ELR (cell line): ENCODE measurements at regions not wholly inside any gene's neighbourhood (a gene's known extent, or its start where the extent isn't known, plus 50 kb on each side); places are given as distances from the start of the nearest gene placed in this dataset.
"Not testable (repeated sequence)": the region's sequence is repeated elsewhere in the genome, so short reads cannot be mapped to it uniquely, and the experiment has no call there.

Source experiments
- DNase-seq: peaks from one replicate; pipeline ENCODE4 v3.0.0-alpha.2; 2015; ENCODE audit warnings: low read depth

DNA sequence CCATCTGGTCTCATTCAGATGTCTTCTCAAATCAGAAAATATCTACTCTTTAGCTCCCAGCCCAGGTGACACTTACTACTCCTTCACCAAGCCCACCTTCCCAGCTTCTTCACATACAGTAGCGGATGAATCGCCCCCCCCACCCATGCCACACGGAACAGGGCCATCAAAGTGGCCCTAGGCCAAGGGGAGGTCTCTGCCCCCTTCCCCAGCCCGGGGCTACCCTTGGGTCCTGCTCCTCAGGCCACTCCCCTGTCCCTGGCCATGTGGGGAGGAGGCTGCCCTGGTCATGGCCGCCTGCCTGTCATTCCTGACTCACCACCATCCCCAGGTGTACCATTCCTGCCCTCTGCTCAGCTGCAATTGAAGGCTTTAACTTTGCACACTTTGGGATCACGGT is 142.8 kb downstream of the NECTIN1 start:
- no peak for DNase-seq

GRCh38 chr11:119585043-119585781 is 143.8 kb downstream of the NECTIN1 start:
- DNase-seq: no peak

DNA sequence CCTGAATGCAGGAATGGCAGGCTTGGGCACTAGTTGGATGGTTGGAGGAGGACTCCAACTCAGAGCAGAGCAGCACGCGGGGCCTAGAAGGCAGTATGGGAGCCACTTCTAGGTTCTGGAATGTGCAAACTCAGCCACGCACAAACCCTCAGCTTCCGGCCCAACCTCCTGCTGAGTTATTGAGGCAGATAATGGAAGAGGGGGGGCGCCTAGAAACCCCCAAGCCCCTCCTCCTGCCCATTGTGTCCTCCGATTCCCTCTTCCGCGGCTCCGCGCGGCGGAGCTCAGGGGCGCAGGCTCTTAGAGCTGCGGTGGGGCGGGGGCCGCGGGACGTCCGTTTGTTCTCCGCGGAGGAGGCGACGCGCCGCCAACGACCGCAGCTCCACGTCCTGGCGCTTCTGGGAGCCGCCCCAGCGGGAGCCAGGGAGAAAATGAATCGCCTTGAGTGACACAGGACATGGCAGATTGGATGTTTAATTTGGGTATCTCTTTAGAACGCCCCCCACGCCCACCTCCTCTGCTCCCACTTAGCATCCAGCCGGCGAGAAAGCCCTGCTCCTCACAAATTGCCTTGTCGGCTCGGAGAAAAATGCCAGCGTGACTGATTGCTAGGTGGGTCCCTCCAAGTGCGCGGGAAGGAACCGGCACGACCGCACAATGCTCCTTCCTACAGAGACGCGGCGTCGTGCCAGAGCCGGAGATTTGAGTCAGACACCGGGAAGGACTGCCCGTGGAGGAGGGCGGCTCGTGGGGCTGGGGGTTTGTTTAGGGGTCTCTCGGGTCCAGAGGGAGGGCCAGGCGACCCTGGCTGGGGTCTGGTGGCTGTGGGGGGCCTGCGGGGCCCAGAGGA is 144.6 kb downstream of the NECTIN1 start:
- peak; percentile 75 for DNase-seq

- no peak for DNase-seq
These were observed 145.4 kb downstream of the NECTIN1 start for GRCh38 chr11:119583585-119583984.

DNA sequence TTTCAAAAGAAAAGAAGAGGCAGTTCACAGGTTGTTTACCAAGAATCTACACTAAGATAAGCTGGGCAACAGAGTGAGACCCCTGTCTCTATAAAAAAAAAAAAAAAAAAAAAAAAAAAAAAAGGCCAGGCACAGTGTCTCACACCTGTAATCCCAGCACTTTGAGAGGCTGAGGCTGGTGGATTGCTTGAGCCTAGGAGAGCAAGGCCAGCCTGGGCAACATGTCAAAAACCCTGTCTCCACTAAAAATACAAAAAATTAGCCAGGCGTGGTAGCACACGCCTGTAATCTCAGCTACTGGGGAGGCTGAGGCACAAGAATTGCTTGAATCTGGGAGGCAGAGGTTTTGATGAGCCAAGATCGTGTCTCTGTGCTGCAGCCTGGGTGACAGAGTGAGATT is 147.6 kb downstream of the NECTIN1 start:
- DNase-seq: not testable (repeated sequence)

- no peak for DNase-seq
These were observed 148.2 kb downstream of the NECTIN1 start for GRCh38 chr11:119580751-119581150.

DNA sequence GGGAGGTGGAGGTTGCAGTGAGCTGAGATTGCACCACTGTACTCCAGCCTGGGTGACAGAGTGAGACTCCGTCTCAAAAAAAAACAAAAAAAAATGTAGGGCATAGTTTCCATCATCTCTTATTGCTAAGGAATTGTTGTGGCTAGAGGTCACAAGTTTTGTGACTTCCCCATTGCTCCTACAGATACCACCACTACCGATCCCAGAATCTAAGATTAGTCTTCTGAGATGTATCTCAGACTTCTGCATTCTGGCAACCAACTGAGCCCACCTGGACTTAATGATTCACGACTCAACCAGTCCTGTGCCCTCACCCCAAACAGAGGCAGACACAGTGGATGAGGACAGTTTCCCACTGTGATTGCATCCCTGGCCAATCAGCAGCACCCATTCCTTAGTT is 148.9 kb downstream of the NECTIN1 start:
- no peak for DNase-seq

DNA sequence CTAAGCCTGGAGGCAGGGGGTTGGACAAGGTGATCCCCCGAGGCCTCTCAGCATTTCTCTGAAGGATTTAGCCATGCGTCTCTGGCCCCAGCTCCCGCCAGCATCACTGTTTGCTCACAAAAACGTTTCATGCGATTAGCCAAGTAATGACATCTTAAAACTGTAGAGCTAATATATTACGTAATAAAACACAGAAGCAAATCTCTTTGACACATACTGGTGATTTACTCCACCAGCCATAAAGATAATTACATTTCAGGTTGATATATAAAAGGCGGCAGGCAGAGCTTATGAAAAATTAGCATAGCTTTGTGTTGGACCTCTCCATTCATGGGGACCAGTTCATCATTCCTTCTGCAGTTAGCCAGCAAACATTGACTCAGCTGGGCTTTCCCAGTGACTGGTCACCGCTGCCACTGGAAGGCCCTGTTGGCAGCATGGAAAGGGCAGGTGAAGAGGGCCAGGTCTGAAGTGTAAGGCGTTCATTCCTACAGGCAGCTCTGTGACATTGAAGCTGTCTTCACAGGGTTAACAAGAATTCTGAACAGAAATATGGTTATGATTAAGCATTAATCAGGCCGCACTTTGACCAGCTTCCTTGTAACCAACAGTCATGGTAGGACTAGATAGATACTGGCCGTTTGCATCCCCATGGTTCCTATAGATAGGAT is 150.3 kb downstream of the NECTIN1 start:
- peak; percentile 40 for DNase-seq

DNA sequence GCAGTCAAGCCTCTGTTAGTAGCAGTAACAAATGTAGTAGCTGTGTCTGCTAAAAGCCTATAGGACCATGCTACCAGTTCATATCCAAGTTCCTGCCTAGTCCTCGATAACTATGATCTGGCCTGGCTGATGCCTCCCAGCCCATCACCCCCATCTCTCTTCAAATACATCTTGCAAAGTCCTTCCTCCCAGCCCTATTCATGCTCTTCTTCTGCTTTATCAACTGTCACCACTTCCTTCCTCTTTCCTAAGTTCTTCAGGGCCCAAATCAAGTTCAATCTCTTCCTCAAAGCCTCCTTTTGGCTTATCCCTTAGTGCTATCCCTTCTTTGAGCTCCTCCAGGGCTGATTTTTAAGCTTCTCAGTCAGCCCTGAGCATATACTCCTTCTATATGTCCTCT is 150.9 kb upstream of the THY1 start:
- DNase-seq: no peak

GRCh38 chr11:119572481-119573424 is 149.8 kb upstream of the THY1 start:
- no peak for DNase-seq

GRCh38 chr11:119571311-119571710 is 148.3 kb upstream of the THY1 start:
- DNase-seq: no peak

DNA sequence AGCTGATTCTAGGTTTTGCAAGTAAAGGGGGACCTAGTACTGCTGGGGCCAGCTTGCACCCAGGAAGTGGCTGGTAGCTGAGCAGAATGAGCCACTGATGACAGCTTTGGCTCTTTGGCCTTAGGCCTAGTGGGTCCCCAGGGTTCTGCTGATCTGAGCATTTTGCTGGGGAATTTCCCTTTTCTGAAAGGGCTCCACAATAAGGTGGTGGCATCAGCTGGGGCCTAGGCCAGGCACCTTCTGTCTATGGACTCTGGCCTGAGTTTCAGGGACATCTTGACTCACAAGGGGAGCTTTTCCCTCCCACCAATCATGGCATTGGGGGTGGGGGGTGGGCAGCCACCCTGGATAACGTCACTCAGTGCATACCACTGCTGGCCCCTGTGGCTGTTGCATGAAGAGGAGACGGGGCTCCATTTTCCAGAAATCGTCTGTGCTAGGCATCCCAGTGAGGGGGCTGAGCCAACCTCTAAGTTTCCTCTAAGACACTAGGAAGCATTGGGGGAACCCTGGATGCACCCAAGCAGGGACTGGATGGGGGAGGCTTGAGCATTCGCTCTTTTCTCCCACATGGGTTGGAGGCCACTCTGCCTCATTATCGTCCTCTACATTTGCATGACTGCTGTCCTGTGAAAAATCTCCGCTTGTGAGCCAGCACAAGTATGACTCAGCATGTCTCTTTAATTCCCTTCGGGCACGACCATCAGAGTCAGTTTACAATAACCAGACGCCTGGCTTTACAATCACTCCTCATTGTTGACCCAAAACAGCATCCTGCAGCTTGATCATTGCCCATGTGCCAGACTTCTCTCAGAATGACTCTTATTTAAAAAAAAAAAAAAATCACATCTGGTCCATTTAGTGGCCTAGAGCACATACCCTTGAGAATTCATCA is 145.0 kb upstream of the THY1 start:
- peak; percentile 89 for DNase-seq

- DNase-seq: no peak
These were observed 143.3 kb upstream of the THY1 start for GRCh38 chr11:119566319-119566718.

DNA sequence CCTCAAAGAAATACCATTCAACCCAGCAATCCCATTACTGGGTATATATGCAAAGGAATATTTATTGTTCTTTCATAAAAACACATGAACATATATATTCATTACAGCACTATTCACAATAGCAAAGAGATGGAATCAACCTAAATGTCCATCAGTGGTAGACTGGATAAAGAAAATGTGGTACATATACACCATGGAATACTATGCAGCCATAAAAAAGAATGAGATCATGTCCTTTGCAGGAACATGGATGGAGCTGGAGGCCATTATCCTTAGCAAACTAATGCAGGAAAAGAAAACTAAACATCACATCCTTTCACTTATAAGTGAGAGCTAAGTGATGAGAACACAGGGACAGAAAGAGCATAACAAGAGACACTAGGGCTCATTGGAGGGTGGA is 142.7 kb upstream of the THY1 start:
- not testable (repeated sequence) for DNase-seq

- DNase-seq: no peak
These were observed 138.0 kb upstream of the THY1 start for GRCh38 chr11:119560961-119561360.

GRCh38 chr11:119560291-119560690 is 137.3 kb upstream of the THY1 start:
- DNase-seq: no peak

GRCh38 chr11:119552106-119552485 is 129.1 kb upstream of the THY1 start:
- no peak for DNase-seq

- DNase-seq: peak; percentile 36
These were observed 128.6 kb upstream of the THY1 start for GRCh38 chr11:119551420-119552105.

- no peak for DNase-seq
These were observed 127.2 kb upstream of the THY1 start for GRCh38 chr11:119550053-119550752.
